Suprapubic skin (tissue), 3 donors: ENCODE measurements at regions not wholly inside any gene's neighbourhood (a gene's known extent, or its start where the extent isn't known, plus 50 kb on each side); places are given as distances from the start of the nearest gene placed in this dataset.

Experiments
- POLR2A ChIP-seq, 2 donors: fragments of 450-650 bp; IDR thresholded peaks; one replicate each; pipeline ENCODE4 v1.6.1; 2017; ENCODE audit warnings: antibody characterized with exemption in 2 of 2, mild to moderate bottlenecking in 2 of 2, moderate library complexity in 2 of 2
- TF ChIP-seq, protein P1 (sequence below), 2 donors: fragments of 200-600 bp in 1 of 2; fragments of 450-650 bp in 1 of 2; sonication (generic) in 1 of 2; IDR thresholded peaks; one replicate each; pipeline ENCODE4 v1.5.1; 2016 to 2019; ENCODE audit warnings: antibody characterized with exemption in 2 of 2, mild to moderate bottlenecking in 1 of 2, moderate library complexity in 1 of 2

DNA sequence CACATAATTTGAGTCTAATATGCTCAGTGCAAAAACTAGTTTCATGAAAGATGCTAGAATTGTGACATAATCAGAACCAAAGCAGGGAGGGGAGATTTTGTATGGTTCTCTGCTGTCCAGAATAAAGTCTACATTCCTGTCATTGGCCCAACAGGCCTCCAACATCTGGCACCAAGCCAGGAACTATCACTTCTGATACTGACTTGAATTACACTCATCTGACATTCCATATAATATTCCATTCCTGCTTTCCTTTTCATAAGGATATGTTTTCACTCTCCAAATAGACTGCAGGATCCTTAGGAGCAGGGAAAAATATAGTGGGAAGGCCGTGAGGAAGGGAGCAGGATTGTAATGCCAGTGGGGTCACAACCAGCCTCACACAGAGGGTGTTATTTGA lies 84.6 kb upstream of the BTN3A2 start:
- TF ChIP-seq, protein P1, sequence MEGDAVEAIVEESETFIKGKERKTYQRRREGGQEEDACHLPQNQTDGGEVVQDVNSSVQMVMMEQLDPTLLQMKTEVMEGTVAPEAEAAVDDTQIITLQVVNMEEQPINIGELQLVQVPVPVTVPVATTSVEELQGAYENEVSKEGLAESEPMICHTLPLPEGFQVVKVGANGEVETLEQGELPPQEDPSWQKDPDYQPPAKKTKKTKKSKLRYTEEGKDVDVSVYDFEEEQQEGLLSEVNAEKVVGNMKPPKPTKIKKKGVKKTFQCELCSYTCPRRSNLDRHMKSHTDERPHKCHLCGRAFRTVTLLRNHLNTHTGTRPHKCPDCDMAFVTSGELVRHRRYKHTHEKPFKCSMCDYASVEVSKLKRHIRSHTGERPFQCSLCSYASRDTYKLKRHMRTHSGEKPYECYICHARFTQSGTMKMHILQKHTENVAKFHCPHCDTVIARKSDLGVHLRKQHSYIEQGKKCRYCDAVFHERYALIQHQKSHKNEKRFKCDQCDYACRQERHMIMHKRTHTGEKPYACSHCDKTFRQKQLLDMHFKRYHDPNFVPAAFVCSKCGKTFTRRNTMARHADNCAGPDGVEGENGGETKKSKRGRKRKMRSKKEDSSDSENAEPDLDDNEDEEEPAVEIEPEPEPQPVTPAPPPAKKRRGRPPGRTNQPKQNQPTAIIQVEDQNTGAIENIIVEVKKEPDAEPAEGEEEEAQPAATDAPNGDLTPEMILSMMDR (IDR thresholded peaks at IDR 0.05), result no peak
- no peak for TF ChIP-seq POLR2A (IDR thresholded peaks at IDR 0.05)
